ENCODE measurements at regions not wholly inside any gene's neighbourhood (a gene's known extent, or its start where the extent isn't known, plus 50 kb on each side); places are given as distances from the start of the nearest gene placed in this dataset.

DNA sequence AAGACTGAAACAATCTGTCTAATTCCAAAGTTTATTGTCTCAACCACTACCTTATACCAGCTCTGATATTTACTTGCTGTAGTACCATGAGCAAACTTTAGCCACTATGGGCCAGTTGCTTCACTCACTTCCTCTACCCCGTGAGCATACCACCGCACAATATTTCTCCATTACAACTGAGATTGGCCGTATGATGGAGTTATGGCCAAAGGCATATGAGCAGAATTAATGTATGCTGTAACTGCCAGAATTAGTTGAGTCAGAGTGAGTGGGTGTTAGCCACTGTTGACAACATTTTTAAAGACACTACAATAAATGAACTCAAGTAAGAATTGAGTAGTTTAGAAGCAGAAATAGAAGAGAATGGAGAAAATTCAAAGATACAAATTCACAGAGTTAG is 69.7 kb downstream of the LRATD1 start:
- Histone ChIP-seq H3K79me2 (ENCODE audit: control insufficient read depth, insufficient read depth, low read length) (no peaks in the 10 kb centered on the region), H3K9me3 (ENCODE audit: control extremely low read depth in 1 of 3, control insufficient read depth in 2 of 3, insufficient read depth in 1 of 3, low read length in 2 of 3) (no peaks in the 10 kb centered on the region), H3K4me2 (replicated peaks; ENCODE audit: low read depth, low read length, poor library complexity, severe bottlenecking) (no peak overlapping the region), H2AFZ (ENCODE audit: insufficient read depth, low read depth, low read length, poor library complexity, severe bottlenecking) (no peak overlapping the region), H3K27ac (ENCODE audit: low read length in 2 of 2) (no peak overlapping the region), H3K4me1 (ENCODE audit: control insufficient read depth in 2 of 2, insufficient read depth in 2 of 2, low read length in 2 of 2) (no peaks in the 10 kb centered on the region), H3K27me3 (replicated peaks in 1 of 4; ENCODE audit: control extremely low read depth in 1 of 4, control insufficient read depth in 3 of 4, insufficient read depth in 4 of 4, low read length in 3 of 4) (no peaks in the 10 kb centered on the region), H4K20me1 (ENCODE audit: control insufficient read depth, insufficient read depth, low read length, poor library complexity, severe bottlenecking) (no peaks in the 10 kb centered on the region), H3K36me3 (replicated peaks in 1 of 2; ENCODE audit: control extremely low read depth in 1 of 2, control insufficient read depth in 1 of 2, extremely low read depth in 1 of 2, insufficient read depth in 2 of 2, low read length in 1 of 2) (no peaks in the 10 kb centered on the region), H3K4me3 (ENCODE audit: control extremely low read depth in 1 of 5, extremely low read depth in 1 of 5, insufficient read depth in 1 of 5, low read depth in 2 of 5, low read length in 4 of 5) (no peak overlapping the region), H3K9ac (ENCODE audit: low read length) (no peak overlapping the region)
- Mint-ChIP-seq H3K27me3 (no peaks in the 10 kb centered on the region), H3K9me3 (ENCODE audit: insufficient read depth) (no peaks in the 10 kb centered on the region), H3K27ac (no peak overlapping the region), H3K4me3 (no peak overlapping the region), H3K4me1 (no peaks in the 10 kb centered on the region)
- POLR2A ChIA-PET, result no interaction called here
- CTCF ChIA-PET, result no interaction called here
- no peak for TF ChIP-seq EZH2 (IDR thresholded peaks at IDR 0.05; ENCODE audit: borderline replicate concordance, insufficient read depth, low read depth, low read length, poor library complexity, severe bottlenecking)
- TF ChIP-seq, protein P1, sequence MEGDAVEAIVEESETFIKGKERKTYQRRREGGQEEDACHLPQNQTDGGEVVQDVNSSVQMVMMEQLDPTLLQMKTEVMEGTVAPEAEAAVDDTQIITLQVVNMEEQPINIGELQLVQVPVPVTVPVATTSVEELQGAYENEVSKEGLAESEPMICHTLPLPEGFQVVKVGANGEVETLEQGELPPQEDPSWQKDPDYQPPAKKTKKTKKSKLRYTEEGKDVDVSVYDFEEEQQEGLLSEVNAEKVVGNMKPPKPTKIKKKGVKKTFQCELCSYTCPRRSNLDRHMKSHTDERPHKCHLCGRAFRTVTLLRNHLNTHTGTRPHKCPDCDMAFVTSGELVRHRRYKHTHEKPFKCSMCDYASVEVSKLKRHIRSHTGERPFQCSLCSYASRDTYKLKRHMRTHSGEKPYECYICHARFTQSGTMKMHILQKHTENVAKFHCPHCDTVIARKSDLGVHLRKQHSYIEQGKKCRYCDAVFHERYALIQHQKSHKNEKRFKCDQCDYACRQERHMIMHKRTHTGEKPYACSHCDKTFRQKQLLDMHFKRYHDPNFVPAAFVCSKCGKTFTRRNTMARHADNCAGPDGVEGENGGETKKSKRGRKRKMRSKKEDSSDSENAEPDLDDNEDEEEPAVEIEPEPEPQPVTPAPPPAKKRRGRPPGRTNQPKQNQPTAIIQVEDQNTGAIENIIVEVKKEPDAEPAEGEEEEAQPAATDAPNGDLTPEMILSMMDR (IDR thresholded peaks at IDR 0.05), result no peak
- no peak for ATAC-seq (ENCODE audit: low read depth)
- no peak for DNase-seq
- intact Hi-C loops (cut with micrococcal nuclease), result no loop called here
- WGBS (ENCODE audit: insufficient coverage), result no CpG with 5 or more reads among the region's 3 CpGs

DNA sequence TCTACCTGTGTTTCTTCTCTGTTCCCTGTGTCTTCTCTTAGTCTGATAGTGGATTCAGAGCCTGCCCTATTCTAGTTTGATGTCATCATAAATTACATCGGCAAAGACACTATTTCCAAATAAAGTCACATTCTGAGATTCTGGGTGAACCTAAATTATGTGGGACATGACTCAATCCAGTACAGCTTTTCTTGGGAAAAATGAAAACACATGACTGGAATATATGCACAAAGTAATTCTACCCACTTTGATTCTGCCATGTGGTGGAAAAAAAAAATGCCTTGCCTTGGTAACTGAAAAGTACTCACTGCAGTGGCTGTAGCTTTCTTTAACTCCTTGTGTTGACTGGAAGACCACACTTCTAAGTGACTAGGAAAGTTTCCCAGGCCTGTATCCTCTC is 73.7 kb downstream of the LRATD1 start:
- Histone ChIP-seq H2AFZ (ENCODE audit: insufficient read depth, low read depth, low read length, poor library complexity, severe bottlenecking) (no peak overlapping the region), H4K20me1 (ENCODE audit: control insufficient read depth, insufficient read depth, low read length, poor library complexity, severe bottlenecking) (no peaks in the 10 kb centered on the region), H3K36me3 (replicated peaks in 1 of 2; ENCODE audit: control extremely low read depth in 1 of 2, control insufficient read depth in 1 of 2, extremely low read depth in 1 of 2, insufficient read depth in 2 of 2, low read length in 1 of 2) (no peaks in the 10 kb centered on the region), H3K27me3 (replicated peaks in 1 of 4; ENCODE audit: control extremely low read depth in 1 of 4, control insufficient read depth in 3 of 4, insufficient read depth in 4 of 4, low read length in 3 of 4) (no peaks in the 10 kb centered on the region), H3K9me3 (ENCODE audit: control extremely low read depth in 1 of 3, control insufficient read depth in 2 of 3, insufficient read depth in 1 of 3, low read length in 2 of 3) (no peaks in the 10 kb centered on the region), H3K4me1 (ENCODE audit: control insufficient read depth in 2 of 2, insufficient read depth in 2 of 2, low read length in 2 of 2) (no peaks in the 10 kb centered on the region), H3K4me3 (ENCODE audit: control extremely low read depth in 1 of 5, extremely low read depth in 1 of 5, insufficient read depth in 1 of 5, low read depth in 2 of 5, low read length in 4 of 5) (no peak overlapping the region), H3K9ac (ENCODE audit: low read length) (no peak overlapping the region), H3K79me2 (ENCODE audit: control insufficient read depth, insufficient read depth, low read length) (no peaks in the 10 kb centered on the region), H3K4me2 (replicated peaks; ENCODE audit: low read depth, low read length, poor library complexity, severe bottlenecking) (no peak overlapping the region), H3K27ac (ENCODE audit: low read length in 2 of 2) (no peak overlapping the region)
- ChIA-PET POLR2A (no interaction called here), CTCF (no interaction called here)
- TF ChIP-seq, protein P1 (IDR thresholded peaks at IDR 0.05), result no peak
- no peak for TF ChIP-seq EZH2 (IDR thresholded peaks at IDR 0.05; ENCODE audit: borderline replicate concordance, insufficient read depth, low read depth, low read length, poor library complexity, severe bottlenecking)
- Mint-ChIP-seq H3K9me3 (ENCODE audit: insufficient read depth) (no peaks in the 10 kb centered on the region), H3K4me3 (no peak overlapping the region), H3K4me1 (no peaks in the 10 kb centered on the region), H3K27ac (no peak overlapping the region), H3K27me3 (no peaks in the 10 kb centered on the region)
- DNase-seq (no peak), ATAC-seq (ENCODE audit: low read depth) (no peak)
- intact Hi-C loops (cut with micrococcal nuclease), result no loop called here
- WGBS (ENCODE audit: insufficient coverage), result no CpG with 5 or more reads among the region's 1 CpG

Measured in B cell (primary cell).